NCI-H1694 (cell line): ENCODE measurements at regions not wholly inside any gene's neighbourhood (a gene's known extent, or its start where the extent isn't known, plus 50 kb on each side); places are given as distances from the start of the nearest gene placed in this dataset.

ENCODE experiments used
- DNase-seq: peaks from one replicate; lab custom pipeline; 2025; lab: John Stamatoyannopoulos, UW

DNA sequence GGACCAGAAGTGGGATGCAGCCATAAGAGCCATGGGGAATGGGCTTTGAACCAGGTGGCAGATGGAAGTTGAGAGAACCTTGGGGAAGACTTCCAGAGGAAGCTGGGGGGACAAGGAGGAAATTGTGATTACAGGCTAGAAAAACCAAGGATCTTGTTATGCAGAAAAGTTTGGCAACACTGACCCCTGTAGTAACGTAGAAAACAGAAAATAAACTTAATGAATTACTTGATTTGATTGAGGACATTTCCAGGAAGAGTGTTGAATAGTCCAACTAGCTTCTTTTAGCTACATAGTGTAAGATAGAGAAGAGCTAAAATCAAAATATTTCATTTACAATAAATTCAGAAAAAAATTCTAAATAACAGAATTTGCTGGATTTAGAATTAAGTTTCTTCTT lies 91.9 kb upstream of the GPC1 start:
- DNase-seq, result no peak

DNA sequence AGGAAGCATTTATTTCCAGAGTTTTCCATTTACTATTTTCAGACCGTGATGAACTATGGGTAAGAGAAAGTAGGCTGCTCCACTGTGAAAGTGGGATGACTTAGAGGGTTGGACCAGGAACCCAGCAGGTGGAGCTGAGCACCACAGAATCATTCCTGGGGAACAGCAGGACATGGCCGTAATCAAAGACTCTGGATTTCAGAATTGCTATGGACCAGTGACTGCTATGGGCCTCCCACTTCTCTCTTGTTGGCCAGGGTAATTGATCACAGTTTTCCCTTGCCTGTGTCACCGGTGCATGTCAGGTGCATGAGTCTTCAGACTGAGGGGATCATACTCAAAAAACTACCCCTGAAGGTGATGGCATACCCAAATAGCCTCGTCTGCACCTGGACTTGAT lies 90.6 kb upstream of the GPC1 start:
- no peak for DNase-seq

DNA sequence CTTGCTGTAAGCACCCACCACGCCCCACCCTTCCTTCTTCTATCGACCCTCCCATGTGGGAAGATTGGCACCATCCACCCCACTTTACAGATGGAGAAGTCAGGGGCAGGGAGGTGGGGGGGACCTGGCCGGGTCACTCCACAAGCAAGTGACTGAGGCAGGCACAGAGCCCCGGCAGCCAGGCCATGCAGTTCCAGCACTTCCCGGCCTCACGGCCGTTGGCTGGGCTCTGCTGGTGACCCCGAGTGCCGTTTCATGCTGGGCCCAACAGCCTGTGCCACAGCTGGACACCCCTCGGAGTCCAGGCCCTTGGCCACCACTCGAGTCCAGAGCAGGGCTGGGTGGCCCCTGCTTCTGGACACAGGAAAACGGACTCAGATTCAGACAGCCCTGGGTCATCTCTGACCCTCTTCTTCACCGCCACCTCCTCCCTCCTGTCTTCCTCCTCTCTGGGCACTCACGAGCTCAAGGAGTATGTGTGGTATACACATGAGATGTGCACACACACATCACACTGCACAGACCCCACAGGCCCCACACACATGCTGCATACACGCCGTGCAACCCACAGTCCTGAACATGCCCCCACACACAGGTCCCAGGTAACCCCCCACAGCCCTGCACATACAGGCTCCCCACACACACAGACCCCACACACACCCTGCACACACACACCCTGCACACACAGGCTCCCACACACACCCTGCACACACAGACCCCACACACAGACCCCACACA lies 89.3 kb upstream of the GPC1 start:
- DNase-seq, result no peak

GRCh38 chr2:240346753-240347372 lies 88.6 kb upstream of the GPC1 start:
- no peak for DNase-seq

- DNase-seq, result no peak
Observed at GRCh38 chr2:240347373-240347940, 88.0 kb upstream of the GPC1 start.

- DNase-seq, result no peak
Observed at GRCh38 chr2:240347949-240348500, 87.4 kb upstream of the GPC1 start.

GRCh38 chr2:240348522-240348921 lies 86.9 kb upstream of the GPC1 start:
- no peak for DNase-seq

GRCh38 chr2:240349133-240350005 lies 86.1 kb upstream of the GPC1 start:
- DNase-seq, result no peak

DNA sequence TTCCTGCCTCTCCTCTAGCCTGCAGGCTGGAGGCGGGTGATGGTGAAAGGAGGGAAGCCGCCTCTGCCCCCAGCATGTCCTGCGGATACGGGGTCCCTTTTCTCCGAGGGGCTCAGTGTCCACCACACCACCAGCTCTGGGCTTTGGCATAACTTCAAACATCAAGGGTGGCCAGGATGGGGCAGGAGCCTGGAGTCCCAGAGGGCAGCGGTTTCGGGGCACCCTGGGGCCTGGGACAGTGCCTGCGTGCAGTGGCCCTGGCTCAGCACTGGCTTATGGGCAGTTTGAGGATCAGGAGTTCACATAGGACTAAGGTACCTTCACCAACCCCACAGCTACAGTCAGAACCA lies 85.5 kb upstream of the GPC1 start:
- no peak for DNase-seq

GRCh38 chr2:240350696-240351087 lies 84.8 kb upstream of the GPC1 start:
- DNase-seq, result no peak

- no peak for DNase-seq
Observed at GRCh38 chr2:240351088-240351741, 84.2 kb upstream of the GPC1 start.

DNA sequence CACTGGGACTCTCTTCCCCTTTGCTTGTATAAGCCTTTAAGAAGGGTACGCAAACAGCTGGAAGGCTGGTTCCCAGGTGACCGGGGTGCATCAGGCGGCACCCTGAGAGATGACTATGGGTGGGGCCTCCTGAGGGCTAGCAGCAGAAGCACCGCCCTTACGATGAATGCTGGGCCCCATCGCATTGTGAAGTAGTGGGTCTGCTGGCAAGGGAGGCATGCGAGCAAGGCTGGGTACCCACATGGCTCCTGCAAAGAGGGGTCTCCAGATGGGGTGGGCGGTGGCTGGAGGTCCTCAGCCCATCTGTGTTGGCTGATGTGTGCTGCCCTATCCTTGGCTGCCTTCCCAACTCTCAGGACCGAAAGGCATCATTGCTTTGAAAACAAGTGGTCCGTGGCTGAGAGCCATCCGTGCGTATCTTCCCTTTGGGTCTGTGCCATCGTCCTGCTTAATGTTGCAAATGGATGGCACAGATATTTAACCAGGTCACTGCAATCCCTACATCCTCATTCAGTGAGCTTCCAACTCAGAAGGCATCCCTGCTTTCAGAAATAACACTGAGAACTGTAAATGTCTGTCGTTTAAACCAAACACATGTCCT lies 83.5 kb upstream of the GPC1 start:
- DNase-seq, result peak; percentile 95

DNA sequence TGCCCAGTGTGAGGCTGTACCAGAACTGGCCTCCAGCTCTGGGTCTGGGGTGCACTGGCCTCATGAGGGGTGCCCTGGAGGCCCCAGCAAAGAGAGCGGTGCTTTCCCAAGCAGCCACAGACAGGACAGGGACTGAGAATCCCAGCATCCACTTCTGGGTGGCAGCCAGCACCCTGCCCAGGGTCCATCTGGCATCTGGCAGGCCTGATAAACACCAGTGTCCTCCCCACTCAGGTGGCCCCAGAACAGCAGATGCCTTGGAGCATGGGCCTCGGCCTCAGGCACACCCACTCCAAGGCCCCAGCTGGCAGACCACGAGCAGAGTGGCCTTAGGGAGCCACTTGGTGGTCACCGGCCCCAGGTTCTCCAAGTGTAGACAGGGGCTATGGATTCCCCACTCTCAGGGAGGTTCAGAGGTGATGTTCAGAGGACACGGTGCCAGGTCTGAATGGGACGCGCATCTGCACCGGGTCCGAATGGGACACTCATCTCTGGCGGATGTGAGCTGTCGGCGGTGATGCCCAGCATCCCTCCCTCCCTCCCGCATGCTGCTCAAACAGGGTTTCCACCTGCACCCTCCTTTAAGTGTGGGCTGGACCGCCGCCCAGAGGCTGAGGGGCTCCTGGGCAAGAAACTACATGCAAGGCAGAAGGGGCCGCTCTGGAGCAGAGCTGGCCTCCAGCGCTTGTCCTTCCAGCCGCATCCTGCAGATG lies 82.2 kb upstream of the GPC1 start:
- DNase-seq, result no peak

GRCh38 chr2:240353944-240354343 lies 81.5 kb upstream of the GPC1 start:
- no peak for DNase-seq

DNA sequence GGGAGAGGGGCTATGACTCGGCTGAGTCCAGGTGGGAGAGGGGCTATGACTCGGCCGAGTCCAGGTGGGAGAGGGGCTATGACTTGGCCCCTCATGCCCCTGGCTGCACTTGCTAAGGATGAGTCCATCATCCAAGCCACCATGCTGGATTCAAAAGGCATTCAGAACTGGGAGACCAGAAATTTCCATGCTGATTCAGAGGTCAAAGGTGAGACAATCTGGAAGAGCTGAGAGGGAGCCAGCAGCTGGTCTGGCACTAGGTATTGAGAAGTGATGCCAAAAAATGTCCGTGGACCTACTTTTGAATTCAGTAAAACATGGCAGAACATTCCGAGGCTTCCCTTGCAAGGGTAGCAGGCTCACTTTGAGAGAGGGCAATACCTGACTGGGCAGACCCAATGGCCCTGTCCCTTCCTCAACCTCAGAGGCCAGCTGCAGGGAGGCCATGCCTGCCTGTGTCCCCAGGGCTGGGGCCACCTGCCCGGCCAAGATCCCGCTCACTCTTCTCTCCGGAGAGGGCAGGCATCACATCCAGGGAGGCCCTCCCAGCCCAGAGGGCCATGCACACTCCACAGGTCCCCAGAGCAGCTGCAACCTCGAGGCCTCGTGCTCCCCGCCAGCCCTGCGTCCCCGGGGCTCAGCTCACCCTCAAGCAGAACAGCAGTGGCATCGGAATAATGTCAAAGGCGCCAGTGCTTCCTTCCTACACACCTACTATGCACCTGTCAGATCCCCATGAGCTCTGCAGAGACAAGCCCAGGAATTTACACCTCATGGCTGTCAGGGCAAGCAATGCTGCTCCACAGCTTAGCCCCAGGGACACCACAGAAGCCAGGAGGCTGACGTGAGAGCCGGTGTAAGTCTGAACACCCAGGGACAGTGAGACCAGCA lies 80.2 kb upstream of the GPC1 start:
- DNase-seq, result no peak

DNA sequence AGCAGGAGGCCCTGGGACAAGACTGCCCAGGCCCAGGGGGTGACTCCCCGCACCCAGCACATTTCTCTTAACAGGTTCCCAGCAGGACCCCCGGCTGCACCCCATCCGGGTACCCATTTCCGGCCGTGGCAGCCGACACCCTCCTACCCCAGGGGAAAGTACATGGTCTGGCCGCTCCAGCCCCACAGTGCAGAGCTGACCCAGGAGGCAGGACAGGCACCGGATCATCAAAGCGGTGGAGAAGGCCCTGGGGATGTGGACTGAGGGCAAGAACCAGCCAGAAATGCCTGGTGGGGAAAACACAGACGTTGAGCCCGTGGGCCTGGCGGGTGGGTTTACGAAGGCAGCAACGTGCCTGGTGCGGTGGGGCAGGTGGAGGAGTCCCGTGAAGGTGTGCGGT lies 79.5 kb upstream of the GPC1 start:
- no peak for DNase-seq

DNA sequence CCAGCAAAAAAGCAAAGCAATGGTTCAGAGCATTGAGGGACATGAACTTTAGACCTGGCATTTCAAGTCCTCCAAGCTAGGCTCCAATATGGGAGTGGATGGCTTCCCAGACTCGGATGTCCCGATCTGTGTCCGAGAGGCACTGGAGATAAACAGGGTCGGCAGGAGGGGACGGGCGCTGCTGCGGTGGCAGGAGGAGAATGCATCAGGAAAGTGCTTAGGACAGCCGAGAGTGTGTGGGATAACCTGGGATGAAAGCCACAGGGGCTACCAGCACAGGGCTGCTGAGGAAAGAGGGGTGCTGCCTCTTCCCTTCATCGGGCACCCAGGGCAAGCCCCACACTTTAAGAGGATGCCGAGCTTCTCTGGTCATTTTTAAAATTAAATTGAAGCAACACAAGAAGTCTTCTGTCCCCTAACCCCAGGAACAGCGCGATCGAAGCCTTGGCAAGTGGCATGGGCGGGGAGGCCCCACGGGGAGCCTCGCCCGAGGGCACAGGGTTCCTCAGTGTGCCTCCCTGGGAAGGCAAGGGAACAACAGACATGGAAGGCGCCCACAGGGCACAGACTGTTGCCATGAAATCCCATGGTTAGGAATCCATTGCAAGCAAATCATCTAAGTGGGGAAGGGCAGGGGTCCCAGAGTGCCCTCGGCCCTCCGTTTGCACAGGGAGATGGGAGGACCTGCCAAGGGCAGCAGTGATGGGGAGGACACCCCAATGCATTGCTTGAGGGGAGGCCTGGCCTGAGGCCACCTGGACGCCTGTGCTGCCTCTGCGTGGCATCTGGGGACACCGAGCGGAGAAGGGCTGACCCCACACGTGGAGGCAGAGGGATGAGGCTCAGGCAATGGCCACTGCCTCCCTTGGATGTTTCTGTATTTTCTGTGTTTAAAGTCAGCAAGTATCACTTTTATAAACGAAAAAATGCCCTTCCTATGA lies 78.5 kb upstream of the GPC1 start:
- DNase-seq, result no peak

GRCh38 chr2:240357641-240358012 lies 77.8 kb upstream of the GPC1 start:
- no peak for DNase-seq

- DNase-seq, result no peak
Observed at GRCh38 chr2:240358080-240358479, 77.4 kb upstream of the GPC1 start.
